HL-60 (cell line): ENCODE measurements at regions not wholly inside any gene's neighbourhood (a gene's known extent, or its start where the extent isn't known, plus 50 kb on each side); places are given as distances from the start of the nearest gene placed in this dataset.

ENCODE experiments used
- DNase-seq, 2 experiments: peaks; one replicate each; pipeline ENCODE4 v3.0.0-alpha.2; 2010 to 2020; ENCODE audit warnings: low read depth in 1 of 2, low spot score in 1 of 2
- H3K27ac ChIP-seq: fragments of 250-450 bp; sonication (Bioruptor Pico); replicated peaks from 2 replicates; pipeline ENCODE4 v1.5.1; 2020; ENCODE audit warnings: mild to moderate bottlenecking, moderate library complexity
- H3K27me3 ChIP-seq: fragments of 250-450 bp; sonication (Bioruptor Pico); 2 replicates; pipeline ENCODE4 v1.5.1; 2021; ENCODE audit warnings: mild to moderate bottlenecking, moderate library complexity; ENCODE audit not compliant: insufficient read depth, poor library complexity, severe bottlenecking
- H3K4me3 ChIP-seq: replicated peaks from 2 replicates; pipeline ENCODE4 v1.5.1; 2011; ENCODE audit warnings: mild to moderate bottlenecking, control low read depth, low read length; ENCODE audit not compliant: insufficient read depth
- CTCF ChIP-seq: IDR thresholded peaks from one replicate; pipeline ENCODE4 v1.5.1; 2011; ENCODE audit warnings: low read length, control low read depth, inconsistent platforms; ENCODE audit not compliant: insufficient read depth
- GABPA ChIP-seq: IDR thresholded peaks from 2 replicates; pipeline ENCODE4 v1.6.1; 2012; ENCODE audit warnings: low read depth
- POLR2AphosphoS5 ChIP-seq: IDR thresholded peaks from 2 replicates; pipeline ENCODE4 v1.6.1; 2012; ENCODE audit warnings: low read depth
- REST ChIP-seq: IDR thresholded peaks from 2 replicates; pipeline ENCODE4 v1.6.1; 2012; ENCODE audit warnings: low read depth; ENCODE audit not compliant: insufficient replicate concordance
- SPI1 ChIP-seq: IDR thresholded peaks from 2 replicates; pipeline ENCODE4 v1.6.1; 2012; ENCODE audit warnings: low read depth, mild to moderate bottlenecking, borderline replicate concordance

DNA sequence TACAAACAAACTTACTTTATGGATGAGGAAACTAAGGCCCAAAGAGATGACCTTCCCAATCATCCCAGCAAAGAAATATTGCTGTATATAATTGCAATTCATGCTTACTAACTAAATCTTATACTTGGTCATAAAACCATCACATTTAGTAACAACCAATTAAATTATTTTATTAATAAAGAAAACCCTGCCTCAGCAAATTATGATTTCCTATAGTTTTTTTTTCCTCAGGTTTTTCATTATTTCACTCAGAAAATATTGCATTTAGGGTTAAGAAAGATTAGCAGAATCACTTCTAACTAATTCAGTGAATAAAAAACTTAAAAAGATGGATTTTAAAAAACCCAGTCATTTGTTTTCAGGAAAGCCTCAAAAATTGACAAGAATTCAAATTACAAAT, 86.5 kb upstream of the GADL1 start:
- no peak overlapping the region for H3K4me3 ChIP-seq
- no peak overlapping the region for H3K27ac ChIP-seq
- DNase-seq: no peak
- no peak for TF ChIP-seq GABPA
- no peak for TF ChIP-seq SPI1
- no peak for TF ChIP-seq CTCF
- no peak for TF ChIP-seq REST
- no peak for TF ChIP-seq POLR2AphosphoS5
- no peaks in the 10 kb centered on the region for H3K27me3 ChIP-seq

DNA sequence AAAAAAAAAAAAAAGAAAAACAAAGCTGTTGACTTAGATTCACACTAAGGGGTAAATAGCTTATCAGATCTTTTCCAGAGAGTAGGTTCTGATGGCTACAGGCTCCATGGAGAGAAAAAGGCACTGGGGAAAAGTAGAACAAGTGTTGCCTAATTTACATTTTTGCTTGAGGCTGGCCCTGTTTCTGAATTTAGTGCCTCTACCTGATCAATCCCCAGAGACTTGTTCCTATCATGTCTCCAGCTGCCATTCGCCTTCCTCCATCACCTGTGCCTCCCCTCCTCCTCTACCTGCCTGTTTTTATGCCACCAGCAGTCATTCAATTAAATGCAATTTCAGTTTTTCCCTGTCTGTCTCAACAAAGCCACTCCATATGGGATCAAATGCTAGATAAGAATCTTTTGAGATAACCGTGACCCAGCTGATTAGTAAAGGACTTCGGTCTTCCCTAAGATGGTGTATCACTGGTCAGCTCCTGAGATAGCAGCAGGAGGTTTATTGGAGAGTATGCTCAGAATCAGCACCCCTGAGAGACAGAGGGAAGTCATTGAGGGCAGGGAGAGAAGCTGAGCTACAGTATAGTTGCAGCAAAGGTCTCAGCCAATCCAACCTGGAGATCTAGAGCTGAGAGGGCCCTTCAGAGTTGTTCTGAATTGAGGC, 88.1 kb upstream of the GADL1 start:
- Histone ChIP-seq H3K27me3 (no peaks in the 10 kb centered on the region), H3K27ac (no peak overlapping the region), H3K4me3 (no peak overlapping the region)
- TF ChIP-seq POLR2AphosphoS5 (no peak), SPI1 (no peak), GABPA (no peak)
- DNase-seq: no peak

DNA sequence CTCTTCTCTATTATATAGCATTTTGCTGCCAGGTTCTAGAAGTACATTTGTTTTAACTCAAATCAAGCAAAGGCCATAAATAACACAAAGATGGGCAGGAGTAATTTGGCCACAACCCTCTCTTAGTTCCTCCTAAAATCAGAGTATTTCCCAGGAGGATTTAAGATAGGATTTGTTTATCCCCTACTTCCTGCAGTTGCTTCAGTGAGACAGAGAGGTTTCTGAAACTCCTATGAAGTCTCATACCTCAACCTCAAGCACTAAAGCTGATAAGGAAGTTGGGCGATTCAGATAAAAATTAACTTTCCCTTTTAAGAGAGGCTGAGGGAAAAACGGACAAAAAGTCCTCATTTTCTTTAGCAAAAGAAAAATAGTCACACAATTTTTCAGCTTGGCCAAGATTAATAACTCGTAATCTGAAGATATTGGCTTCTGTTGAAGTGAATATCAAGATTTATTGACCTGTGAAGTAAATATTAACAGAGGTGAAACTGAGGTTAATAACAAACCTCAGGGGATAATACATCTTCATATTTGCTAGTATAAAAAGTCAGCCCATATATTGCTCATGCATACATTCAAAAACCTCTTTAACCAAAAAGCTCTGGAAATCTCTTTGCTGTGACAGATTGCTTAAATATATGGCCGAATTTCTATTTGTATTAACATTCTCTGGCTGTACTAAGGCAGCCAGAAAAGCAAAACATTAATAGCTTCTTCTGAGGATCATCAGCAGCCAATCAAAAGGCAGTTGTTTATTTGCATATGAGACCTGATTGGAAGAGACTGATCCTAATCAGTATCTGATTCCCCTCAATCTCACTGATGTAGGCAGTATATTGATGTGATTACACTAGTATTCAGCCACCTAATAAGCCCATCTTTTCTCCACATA, 90.6 kb upstream of the GADL1 start:
- no peak for DNase-seq
- TF ChIP-seq CTCF (no peak), POLR2AphosphoS5 (no peak), SPI1 (no peak), REST (no peak), GABPA (no peak)
- Histone ChIP-seq H3K27me3 (peaks cover 3% of the 10 kb centered on the region), H3K4me3 (no peak overlapping the region), H3K27ac (no peak overlapping the region)

DNA sequence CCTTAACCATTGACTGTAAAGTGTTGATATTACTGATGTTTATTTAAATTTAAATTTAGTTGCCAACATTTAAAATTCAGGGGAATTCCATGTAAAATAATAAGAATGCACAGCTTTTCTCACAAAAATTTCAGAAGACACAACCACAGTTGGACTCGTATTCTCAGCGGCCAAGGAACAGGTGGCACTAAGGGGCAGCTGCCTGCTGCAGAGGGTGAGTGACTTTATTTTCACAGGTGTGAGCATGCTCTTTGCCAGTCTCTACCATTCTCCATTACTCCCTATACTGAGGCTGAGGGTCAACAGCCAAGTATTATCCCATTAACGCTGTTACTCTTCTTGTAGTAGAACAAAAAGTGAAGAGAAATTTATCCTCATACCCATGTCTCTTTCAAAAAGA, 92.1 kb upstream of the GADL1 start:
- no peak overlapping the region for H3K27ac ChIP-seq
- no peak for DNase-seq

More for the DNA sequence above, 92.1 kb upstream of the GADL1 start:
- H3K27me3 ChIP-seq: peaks cover 3% of the 10 kb centered on the region
- TF ChIP-seq POLR2AphosphoS5 (no peak), SPI1 (no peak), GABPA (no peak), CTCF (no peak), REST (no peak)
- no peak overlapping the region for H3K4me3 ChIP-seq
